OCI-LY7 (cell line): ENCODE measurements at regions not wholly inside any gene's neighbourhood (a gene's known extent, or its start where the extent isn't known, plus 50 kb on each side); places are given as distances from the start of the nearest gene placed in this dataset.

Experiments
- BruUV-seq: library from RNA; stranded (reverse); fragments of 400-500 nt; replicated peaks from 2 replicates; lab custom pipeline; 2021; lab: Mats Ljungman, UMichigan
- CTCF ChIA-PET: fragments of 300-600 bp; sonication (Branson Sonifier 250); formaldehyde crosslinking; loops from one replicate; lab custom pipeline; 2022; ENCODE audit warnings: antibody characterized with exemption; ENCODE audit not compliant: unreplicated experiment; lab: Charles Lee
- POLR2A ChIA-PET: fragments of 300-600 bp; sonication (Branson Sonifier 250); formaldehyde crosslinking; loops from one replicate; lab custom pipeline; 2022; ENCODE audit warnings: antibody characterized with exemption; lab: Charles Lee
- DNase-seq: peaks from one replicate; pipeline ENCODE4 v3.0.0-alpha.2; 2015; ENCODE audit warnings: low spot score
- H2AFZ ChIP-seq: fragments of 200-600 bp; sonication (generic), shearing (Covaris generic); 2 replicates; pipeline ENCODE4 v1.6.1; 2014; ENCODE audit warnings: mild to moderate bottlenecking, antibody characterized with exemption, low read length, moderate library complexity
- H3K27ac ChIP-seq: fragments of 200-600 bp; sonication (generic); 2 replicates; pipeline ENCODE4 v1.5.1; 2014; ENCODE audit warnings: mixed run types, low read depth, mild to moderate bottlenecking, moderate library complexity, low read length, inconsistent platforms; ENCODE audit not compliant: poor library complexity, severe bottlenecking
- H3K36me3 ChIP-seq: fragments of 200-600 bp; sonication (generic); 2 replicates; pipeline ENCODE4 v1.6.1; 2014; ENCODE audit warnings: mild to moderate bottlenecking, antibody characterized with exemption, low read length, moderate library complexity, mixed read lengths; ENCODE audit not compliant: insufficient read depth
- H3K4me1 ChIP-seq: fragments of 200-600 bp; sonication (generic); 2 replicates; pipeline ENCODE4 v1.5.1; 2014; ENCODE audit warnings: mild to moderate bottlenecking, low read length; ENCODE audit not compliant: insufficient read depth, poor library complexity, severe bottlenecking
- H3K4me2 ChIP-seq: fragments of 200-600 bp; sonication (generic); 2 replicates; pipeline ENCODE4 v1.6.1; 2014; ENCODE audit warnings: mild to moderate bottlenecking, low read length
- H3K4me3 ChIP-seq: fragments of 200-600 bp; sonication (generic); 2 replicates; pipeline ENCODE4 v1.5.1; 2014; ENCODE audit warnings: mild to moderate bottlenecking, low read depth, low read length; ENCODE audit not compliant: poor library complexity, severe bottlenecking
- H3K79me2 ChIP-seq: fragments of 200-600 bp; sonication (generic); 2 replicates; pipeline ENCODE4 v1.6.1; 2016; ENCODE audit warnings: low read depth, mild to moderate bottlenecking, low read length, moderate library complexity, mixed read lengths; ENCODE audit not compliant: insufficient read depth
- H3K9me2 ChIP-seq: fragments of 200-600 bp; sonication (generic); 2 replicates; pipeline ENCODE4 v1.6.1; 2016; ENCODE audit warnings: mild to moderate bottlenecking, low read length, mixed read lengths; ENCODE audit not compliant: insufficient read depth
- H3K9me3 ChIP-seq: fragments of 200-600 bp; sonication (generic); 2 replicates; pipeline ENCODE4 v1.6.1; 2014; ENCODE audit warnings: mild to moderate bottlenecking, mixed run types, low read length, mixed read lengths
- H4K20me1 ChIP-seq: fragments of 200-600 bp; sonication (generic); 2 replicates; pipeline ENCODE4 v1.6.1; 2014; ENCODE audit warnings: mild to moderate bottlenecking, antibody characterized with exemption, low read length, moderate library complexity, mixed read lengths; ENCODE audit not compliant: insufficient read depth
- CTCF ChIP-seq: fragments of 200-600 bp; sonication (generic); conservative IDR thresholded peaks from 2 replicates; pipeline ENCODE4 v1.5.1; 2014; ENCODE audit warnings: mild to moderate bottlenecking, antibody characterized with exemption, low read length, moderate library complexity, mixed read lengths
- EZH2phosphoT487 ChIP-seq: fragments of 200-600 bp; sonication (generic); IDR thresholded peaks from 2 replicates; pipeline ENCODE4 v1.6.1; 2018; ENCODE audit warnings: low read depth, borderline replicate concordance, mild to moderate bottlenecking, mixed run types, antibody characterized with exemption, low read length, moderate library complexity, mixed read lengths
- intact Hi-C: fragments of 100-400 bp; cut with micrococcal nuclease; formaldehyde crosslinking; loops from one replicate; pipeline ENCODE4 v1.10.0; 2022; ENCODE audit not compliant: unreplicated experiment

GRCh38 chr6:40916845-40917244 lies 122.2 kb downstream of the UNC5CL start:
- H2AFZ ChIP-seq: no peak overlapping the region
- H3K4me3 ChIP-seq: no peak overlapping the region
- no peaks in the 10 kb centered on the region for H3K9me3 ChIP-seq
- POLR2A ChIA-PET: interaction anchor here (0.6 kb wide), 1 partner anchor 1188 kb away, joined by 3 read pairs; no protein-coding TSS in a partner anchor
- DNase-seq: no peak
- H3K4me2 ChIP-seq: no peak overlapping the region
- BruUV-seq: no TSS peak
- CTCF ChIA-PET: no interaction called here
- no peaks in the 10 kb centered on the region for H3K9me2 ChIP-seq
- TF ChIP-seq CTCF (no peak), EZH2phosphoT487 (no peak)
- no peak overlapping the region for H3K27ac ChIP-seq
- H4K20me1 ChIP-seq: no peaks in the 10 kb centered on the region
- H3K36me3 ChIP-seq: no peaks in the 10 kb centered on the region
- intact Hi-C loops: no loop called here
- no peaks in the 10 kb centered on the region for H3K79me2 ChIP-seq
- no peaks in the 10 kb centered on the region for H3K4me1 ChIP-seq

- intact Hi-C loops: loop anchor here (1.0 kb wide), 1 partner anchor 19 kb away; no protein-coding TSS in a partner anchor
- Histone ChIP-seq H3K4me3 (no peak overlapping the region), H3K9me3 (no peaks in the 10 kb centered on the region), H2AFZ (no peak overlapping the region), H3K27ac (no peak overlapping the region), H3K9me2 (no peaks in the 10 kb centered on the region), H4K20me1 (no peaks in the 10 kb centered on the region), H3K4me2 (no peak overlapping the region), H3K79me2 (no peaks in the 10 kb centered on the region), H3K36me3 (no peaks in the 10 kb centered on the region), H3K4me1 (no peaks in the 10 kb centered on the region)
- CTCF ChIA-PET: no interaction called here
- BruUV-seq: no TSS peak
- no peak for TF ChIP-seq CTCF
- TF ChIP-seq EZH2phosphoT487: no peak
- DNase-seq: no peak
- POLR2A ChIA-PET: interaction anchor here (0.5 kb wide), 1 partner anchor 298 kb away, joined by 4 read pairs; no protein-coding TSS in a partner anchor
These were observed 123.9 kb downstream of the UNC5CL start for GRCh38 chr6:40915165-40915564.

GRCh38 chr6:40914005-40914404 lies 125.0 kb downstream of the UNC5CL start:
- DNase-seq: no peak
- no TSS peak for BruUV-seq
- H3K27ac ChIP-seq: no peak overlapping the region
- no peaks in the 10 kb centered on the region for H3K4me1 ChIP-seq
- POLR2A ChIA-PET: no interaction called here
- no peaks in the 10 kb centered on the region for H3K9me2 ChIP-seq
- no peaks in the 10 kb centered on the region for H4K20me1 ChIP-seq
- no peaks in the 10 kb centered on the region for H3K9me3 ChIP-seq
- no peaks in the 10 kb centered on the region for H3K36me3 ChIP-seq
- CTCF ChIA-PET: no interaction called here
- TF ChIP-seq CTCF: no peak
- no peak for TF ChIP-seq EZH2phosphoT487
- H3K4me3 ChIP-seq: no peak overlapping the region
- H2AFZ ChIP-seq: no peak overlapping the region
- H3K79me2 ChIP-seq: no peaks in the 10 kb centered on the region
- no peak overlapping the region for H3K4me2 ChIP-seq
- intact Hi-C loops: no loop called here
